HepG2 (cell line): ENCODE measurements at regions not wholly inside any gene's neighbourhood (a gene's known extent, or its start where the extent isn't known, plus 50 kb on each side); places are given as distances from the start of the nearest gene placed in this dataset.

ENCODE experiments used
- AGO1 ChIP-seq: fragments of 200-400 bp; formaldehyde crosslinking; IDR thresholded peaks from 2 replicates; pipeline ENCODE4 v1.6.1; 2017; ENCODE audit warnings: mild to moderate bottlenecking, low read depth, low read length, moderate library complexity; ENCODE audit not compliant: poor library complexity, severe bottlenecking
- ARHGAP35 ChIP-seq: sonication (generic); formaldehyde crosslinking; IDR thresholded peaks from 2 replicates; pipeline ENCODE4 v1.9.0; 2022; ENCODE audit warnings: mild to moderate bottlenecking, inconsistent platforms, moderate library complexity, missing genetic modification reagents, borderline replicate concordance
- CCDC6 ChIP-seq: sonication (generic); formaldehyde crosslinking; IDR thresholded peaks from 2 replicates; pipeline ENCODE4 v1.8.1; 2022; ENCODE audit warnings: mild to moderate bottlenecking, missing genetic modification reagents, moderate library complexity
- GTF3A ChIP-seq: sonication (generic); formaldehyde crosslinking; conservative IDR thresholded peaks from 2 replicates; pipeline ENCODE4 v1.4.0; 2020; ENCODE audit warnings: mild to moderate bottlenecking, missing genetic modification reagents
- HOXA7 ChIP-seq: sonication (generic); formaldehyde crosslinking; IDR thresholded peaks from 2 replicates; pipeline ENCODE4 v1.8.1; 2022; ENCODE audit warnings: mild to moderate bottlenecking, missing genetic modification reagents, moderate library complexity
- JUND ChIP-seq: sonication (generic); formaldehyde crosslinking; IDR thresholded peaks from 2 replicates; pipeline ENCODE4 v1.8.0; 2022; ENCODE audit warnings: mild to moderate bottlenecking, missing genetic modification reagents
- MAZ ChIP-seq, 2 experiments: sonication (generic) in 1 of 2; formaldehyde crosslinking in 1 of 2; IDR thresholded peaks; 2 replicates each; pipeline versions ENCODE4 v1.5.0 to v1.6.1; 2012 to 2020; ENCODE audit warnings: low read depth in 2 of 2, mild to moderate bottlenecking in 2 of 2, borderline replicate concordance in 1 of 2, improper control_type of control experiment in 1 of 2, low read length in 1 of 2, missing genetic modification reagents in 1 of 2, moderate library complexity in 1 of 2
- NFIB ChIP-seq: sonication (generic); formaldehyde crosslinking; IDR thresholded peaks from 2 replicates; pipeline ENCODE4 v1.9.0; 2021; ENCODE audit warnings: missing genetic modification reagents, mild to moderate bottlenecking, borderline replicate concordance
- PPARG ChIP-seq: conservative IDR thresholded peaks from 2 replicates; pipeline ENCODE4 v1.6.1; 2016; ENCODE audit warnings: missing biosample characterization, missing genetic modification reagents
- RARG ChIP-seq: sonication (generic); formaldehyde crosslinking; IDR thresholded peaks from 2 replicates; pipeline ENCODE4 v1.4.0; 2020; ENCODE audit warnings: low read depth, mild to moderate bottlenecking, missing genetic modification reagents
- WIZ ChIP-seq: sonication (generic); formaldehyde crosslinking; IDR thresholded peaks from 2 replicates; pipeline ENCODE4 v1.5.1; 2020; ENCODE audit warnings: mild to moderate bottlenecking, missing genetic modification reagents
- ZNF230 ChIP-seq: sonication (generic); formaldehyde crosslinking; IDR thresholded peaks from 2 replicates; pipeline ENCODE4 v1.4.0; 2020; ENCODE audit warnings: mild to moderate bottlenecking, missing genetic modification reagents
- TF ChIP-seq, protein P1 (sequence below): sonication (generic); formaldehyde crosslinking; IDR thresholded peaks from 2 replicates; pipeline ENCODE4 v1.9.0; 2021; ENCODE audit warnings: missing genetic modification reagents, mild to moderate bottlenecking, borderline replicate concordance

DNA sequence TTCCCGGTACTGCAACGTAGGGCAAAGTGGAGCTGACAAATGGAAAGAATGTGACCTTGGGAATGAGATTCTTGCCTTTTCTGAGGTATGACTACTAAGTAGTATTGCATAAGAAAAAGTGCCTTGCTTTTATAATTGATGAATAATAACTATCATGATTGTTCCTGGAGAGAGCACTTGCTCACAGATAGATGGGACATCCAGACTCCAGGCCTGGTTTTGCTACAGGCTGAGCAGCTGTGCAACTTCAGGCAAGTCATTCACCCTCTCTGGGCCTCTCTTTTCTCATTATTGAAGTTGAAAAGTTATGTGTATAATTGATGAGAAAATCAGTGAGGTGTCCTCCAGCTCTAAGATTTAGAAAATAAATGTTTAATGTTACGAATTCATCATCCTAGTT is 53.6 kb upstream of the MBOAT1 start (continued):
- TF ChIP-seq, protein P1, sequence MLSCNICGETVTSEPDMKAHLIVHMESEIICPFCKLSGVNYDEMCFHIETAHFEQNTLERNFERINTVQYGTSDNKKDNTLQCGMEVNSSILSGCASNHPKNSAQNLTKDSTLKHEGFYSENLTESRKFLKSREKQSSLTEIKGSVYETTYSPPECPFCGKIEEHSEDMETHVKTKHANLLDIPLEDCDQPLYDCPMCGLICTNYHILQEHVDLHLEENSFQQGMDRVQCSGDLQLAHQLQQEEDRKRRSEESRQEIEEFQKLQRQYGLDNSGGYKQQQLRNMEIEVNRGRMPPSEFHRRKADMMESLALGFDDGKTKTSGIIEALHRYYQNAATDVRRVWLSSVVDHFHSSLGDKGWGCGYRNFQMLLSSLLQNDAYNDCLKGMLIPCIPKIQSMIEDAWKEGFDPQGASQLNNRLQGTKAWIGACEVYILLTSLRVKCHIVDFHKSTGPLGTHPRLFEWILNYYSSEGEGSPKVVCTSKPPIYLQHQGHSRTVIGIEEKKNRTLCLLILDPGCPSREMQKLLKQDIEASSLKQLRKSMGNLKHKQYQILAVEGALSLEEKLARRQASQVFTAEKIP (CRISPR knock-in tag): no peak
- TF ChIP-seq ZNF230 (no peak), GTF3A (no peak), RARG (CRISPR knock-in tag) (no peak), PPARG (CRISPR knock-in tag) (no peak), AGO1 (no peak), CCDC6 (no peak), WIZ (no peak), JUND (CRISPR knock-in tag) (no peak), HOXA7 (no peak), NFIB (CRISPR knock-in tag) (no peak), ARHGAP35 (CRISPR knock-in tag) (no peak), MAZ (IDR thresholded peaks at IDR 0.05; ENCODE audit: borderline replicate concordance, low read depth, low read length) (no peak), MAZ (CRISPR knock-in tag; IDR thresholded peaks at IDR 0.05; ENCODE audit: low read depth) (no peak)
- TF ChIP-seq, all 625 proteins: peak for 0
